DOHH2 (cell line): ENCODE measurements at regions not wholly inside any gene's neighbourhood (a gene's known extent, or its start where the extent isn't known, plus 50 kb on each side); places are given as distances from the start of the nearest gene placed in this dataset.

Experiments
- H3F3A ChIP-seq: fragments of 200-600 bp; sonication (generic), shearing (Covaris generic); 2 replicates; pipeline ENCODE4 v1.6.0; 2016; ENCODE audit warnings: antibody characterized with exemption, mild to moderate bottlenecking; ENCODE audit not compliant: control insufficient read depth, insufficient read depth
- H3K27ac ChIP-seq: fragments of 200-600 bp; sonication (generic); 2 replicates; pipeline ENCODE4 v1.5.1; 2014; ENCODE audit warnings: low read depth, mild to moderate bottlenecking, low read length, moderate library complexity
- H3K27me3 ChIP-seq: fragments of 200-600 bp; sonication (generic); 2 replicates; pipeline ENCODE4 v1.6.1; 2014; ENCODE audit warnings: mild to moderate bottlenecking, low read length, mixed read lengths; ENCODE audit not compliant: control insufficient read depth
- H3K36me3 ChIP-seq: fragments of 200-600 bp; sonication (generic); 2 replicates; pipeline ENCODE4 v1.6.1; 2014; ENCODE audit warnings: mild to moderate bottlenecking, low read length, moderate library complexity, mixed read lengths; ENCODE audit not compliant: control insufficient read depth
- H3K4me1 ChIP-seq: fragments of 200-600 bp; sonication (generic); 2 replicates; pipeline ENCODE4 v1.6.1; 2014; ENCODE audit warnings: mild to moderate bottlenecking, low read length, mixed read lengths; ENCODE audit not compliant: control insufficient read depth
- H3K4me2 ChIP-seq: fragments of 200-600 bp; sonication (generic); 2 replicates; pipeline ENCODE4 v1.6.0; 2014; ENCODE audit warnings: mild to moderate bottlenecking, low read length, moderate library complexity
- H3K4me3 ChIP-seq: fragments of 200-600 bp; sonication (generic); 2 replicates; pipeline ENCODE4 v1.5.1; 2014; ENCODE audit warnings: mild to moderate bottlenecking, low read length, mixed read lengths
- H3K79me2 ChIP-seq: fragments of 200-600 bp; sonication (generic); 2 replicates; pipeline ENCODE4 v1.6.1; 2014; ENCODE audit warnings: mild to moderate bottlenecking, low read length, mixed read lengths; ENCODE audit not compliant: control insufficient read depth
- H3K9me2 ChIP-seq: fragments of 200-600 bp; sonication (generic); replicated peaks from 2 replicates; pipeline ENCODE4 v1.6.1; 2014; ENCODE audit warnings: mild to moderate bottlenecking, low read length, mixed read lengths; ENCODE audit not compliant: control insufficient read depth
- H3K9me3 ChIP-seq: fragments of 200-600 bp; sonication (generic); 2 replicates; pipeline ENCODE4 v1.6.1; 2014; ENCODE audit warnings: antibody characterized with exemption, low read length, mixed read lengths; ENCODE audit not compliant: control insufficient read depth, insufficient read depth
- H4K20me1 ChIP-seq: fragments of 200-600 bp; sonication (generic); 2 replicates; pipeline ENCODE4 v1.6.0; 2014; ENCODE audit warnings: low read depth, mild to moderate bottlenecking, antibody characterized with exemption, low read length, moderate library complexity; ENCODE audit not compliant: control insufficient read depth, insufficient read depth
- EZH2phosphoT487 ChIP-seq: fragments of 200-600 bp; sonication (generic); IDR thresholded peaks from 2 replicates; pipeline ENCODE4 v1.6.1; 2017; ENCODE audit warnings: borderline replicate concordance, mild to moderate bottlenecking, antibody characterized with exemption, low read length, moderate library complexity, mixed read lengths
- TF ChIP-seq, protein P1 (sequence below): fragments of 200-600 bp; sonication (generic); IDR thresholded peaks from one replicate; pipeline ENCODE4 v1.5.1; 2014; ENCODE audit warnings: antibody characterized with exemption, mild to moderate bottlenecking, low read depth, low read length; ENCODE audit not compliant: poor library complexity, severe bottlenecking

DNA sequence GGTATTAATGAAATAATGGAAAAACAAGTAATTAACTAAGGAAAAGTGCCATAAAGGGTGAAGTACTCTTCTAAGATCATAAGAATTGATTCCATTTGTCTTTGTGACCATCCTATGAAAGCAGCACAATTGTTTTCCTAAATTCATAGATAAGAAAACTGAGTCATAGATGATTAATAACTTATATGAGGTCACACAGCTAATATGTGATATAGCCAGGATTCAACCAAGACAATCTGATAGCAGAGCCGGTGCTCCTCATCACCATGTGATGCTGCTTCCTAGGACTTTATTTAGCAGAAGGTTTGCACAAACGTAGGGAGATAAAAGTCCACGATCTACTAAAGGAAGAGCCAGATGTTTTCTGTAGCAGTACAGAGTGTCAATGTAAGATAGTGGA, 181.5 kb upstream of the SYT1 start:
- Histone ChIP-seq H3K4me3 (no peak overlapping the region), H3K79me2 (no peaks in the 10 kb centered on the region), H3F3A (no peaks in the 10 kb centered on the region), H3K4me1 (no peaks in the 10 kb centered on the region), H4K20me1 (no peaks in the 10 kb centered on the region), H3K27ac (no peak overlapping the region), H3K9me2 (no peaks in the 10 kb centered on the region), H3K9me3 (no peaks in the 10 kb centered on the region), H3K27me3 (no peaks in the 10 kb centered on the region), H3K4me2 (no peak overlapping the region), H3K36me3 (no peaks in the 10 kb centered on the region)
- TF ChIP-seq, protein P1, sequence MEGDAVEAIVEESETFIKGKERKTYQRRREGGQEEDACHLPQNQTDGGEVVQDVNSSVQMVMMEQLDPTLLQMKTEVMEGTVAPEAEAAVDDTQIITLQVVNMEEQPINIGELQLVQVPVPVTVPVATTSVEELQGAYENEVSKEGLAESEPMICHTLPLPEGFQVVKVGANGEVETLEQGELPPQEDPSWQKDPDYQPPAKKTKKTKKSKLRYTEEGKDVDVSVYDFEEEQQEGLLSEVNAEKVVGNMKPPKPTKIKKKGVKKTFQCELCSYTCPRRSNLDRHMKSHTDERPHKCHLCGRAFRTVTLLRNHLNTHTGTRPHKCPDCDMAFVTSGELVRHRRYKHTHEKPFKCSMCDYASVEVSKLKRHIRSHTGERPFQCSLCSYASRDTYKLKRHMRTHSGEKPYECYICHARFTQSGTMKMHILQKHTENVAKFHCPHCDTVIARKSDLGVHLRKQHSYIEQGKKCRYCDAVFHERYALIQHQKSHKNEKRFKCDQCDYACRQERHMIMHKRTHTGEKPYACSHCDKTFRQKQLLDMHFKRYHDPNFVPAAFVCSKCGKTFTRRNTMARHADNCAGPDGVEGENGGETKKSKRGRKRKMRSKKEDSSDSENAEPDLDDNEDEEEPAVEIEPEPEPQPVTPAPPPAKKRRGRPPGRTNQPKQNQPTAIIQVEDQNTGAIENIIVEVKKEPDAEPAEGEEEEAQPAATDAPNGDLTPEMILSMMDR, result no peak

DNA sequence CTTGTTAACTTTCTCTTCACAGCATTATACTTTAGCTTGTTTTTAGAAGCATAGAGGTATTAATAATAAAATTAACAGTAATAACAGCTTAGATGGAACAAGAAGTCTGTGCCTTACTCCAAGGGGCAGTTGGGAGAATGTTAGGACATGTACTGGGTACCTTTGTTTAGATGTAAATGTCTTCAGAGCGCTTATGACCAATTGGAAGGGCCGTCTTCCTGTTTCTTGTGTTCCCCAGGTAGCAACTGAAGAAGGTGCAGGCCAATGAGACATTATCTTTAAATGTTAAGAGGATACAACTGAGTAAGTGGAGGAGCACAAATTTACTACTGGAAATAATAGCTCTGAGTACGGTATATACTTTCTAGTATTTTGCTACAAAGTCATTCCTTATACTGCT, 180.9 kb upstream of the SYT1 start:
- Histone ChIP-seq H3K4me1 (no peaks in the 10 kb centered on the region), H3K36me3 (no peaks in the 10 kb centered on the region), H3K79me2 (no peaks in the 10 kb centered on the region), H4K20me1 (no peaks in the 10 kb centered on the region), H3K27me3 (no peaks in the 10 kb centered on the region), H3K9me2 (no peaks in the 10 kb centered on the region), H3F3A (no peaks in the 10 kb centered on the region), H3K27ac (no peak overlapping the region), H3K9me3 (no peaks in the 10 kb centered on the region), H3K4me2 (no peak overlapping the region), H3K4me3 (no peak overlapping the region)
- TF ChIP-seq, protein P1, result no peak
- no peak for TF ChIP-seq EZH2phosphoT487

DNA sequence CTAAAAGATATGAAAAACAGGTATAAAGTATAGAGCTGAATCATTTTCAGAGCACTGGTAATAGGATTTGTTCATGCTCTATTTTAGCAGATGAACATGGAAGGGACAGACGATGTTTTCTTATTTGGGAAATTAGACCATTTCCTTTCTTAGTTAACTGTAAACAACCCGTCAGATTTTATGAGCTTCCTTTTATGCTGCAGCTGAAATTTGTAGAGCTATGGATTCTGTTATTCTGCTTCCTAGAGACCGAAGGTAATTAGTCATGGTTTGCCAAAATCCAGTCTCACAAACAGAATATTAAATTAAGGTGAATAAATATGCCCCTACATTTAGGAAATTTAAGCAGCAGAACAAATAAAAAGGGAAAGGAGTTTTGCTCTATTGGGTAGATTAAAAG, 180.2 kb upstream of the SYT1 start:
- TF ChIP-seq, protein P1, result no peak
- TF ChIP-seq EZH2phosphoT487, result no peak
- no peaks in the 10 kb centered on the region for H3K9me2 ChIP-seq
- H3K36me3 ChIP-seq, result no peaks in the 10 kb centered on the region
- no peak overlapping the region for H3K27ac ChIP-seq
- H3K4me2 ChIP-seq, result no peak overlapping the region
- H3K9me3 ChIP-seq, result no peaks in the 10 kb centered on the region
- H3K27me3 ChIP-seq, result no peaks in the 10 kb centered on the region
- no peaks in the 10 kb centered on the region for H3F3A ChIP-seq
- H3K79me2 ChIP-seq, result no peaks in the 10 kb centered on the region
- no peaks in the 10 kb centered on the region for H4K20me1 ChIP-seq
- H3K4me1 ChIP-seq, result no peaks in the 10 kb centered on the region
- H3K4me3 ChIP-seq, result no peak overlapping the region

- Histone ChIP-seq H3K36me3 (no peaks in the 10 kb centered on the region), H3K9me3 (no peaks in the 10 kb centered on the region), H3K4me1 (no peaks in the 10 kb centered on the region), H3K4me3 (no peak overlapping the region), H3K4me2 (no peak overlapping the region), H3F3A (no peaks in the 10 kb centered on the region), H3K79me2 (no peaks in the 10 kb centered on the region), H3K27ac (no peak overlapping the region), H3K9me2 (no peaks in the 10 kb centered on the region), H4K20me1 (no peaks in the 10 kb centered on the region), H3K27me3 (no peaks in the 10 kb centered on the region)
- TF ChIP-seq, protein P1, result no peak
- no peak for TF ChIP-seq EZH2phosphoT487
These were observed 168.8 kb upstream of the SYT1 start for GRCh38 chr12:78695749-78696148.
